ENCODE measurements at regions not wholly inside any gene's neighbourhood (a gene's known extent, or its start where the extent isn't known, plus 50 kb on each side); places are given as distances from the start of the nearest gene placed in this dataset.

GRCh38 chr10:46234431-46235060 is 52.3 kb upstream of the ANTXRL start:
- peaks cover 0 to 12% (median 2%) of the 10 kb centered on the region in 3 donors for H3K9me3 Mint-ChIP-seq
- no peak overlapping the region for H3K4me3 Mint-ChIP-seq
- no peak overlapping the region for H3K27ac Mint-ChIP-seq
- H3K27ac ChIP-seq (ENCODE audit: low read length), result no peak overlapping the region
- H3K4me1 Mint-ChIP-seq, result peaks cover 18 to 33% (median 22%) of the 10 kb centered on the region in 3 donors
- H3K27me3 Mint-ChIP-seq, result no peaks in the 10 kb centered on the region
- ChIA-PET POLR2A (no interaction called here), CTCF (no interaction called here)
- H3K36me3 Mint-ChIP-seq, result peaks cover 80% of the 10 kb centered on the region
- no peak overlapping the region for H3K4me3 ChIP-seq (ENCODE audit: control insufficient read depth in 1 of 2, extremely low read depth in 1 of 2, low read length in 1 of 2)
- no peaks in the 10 kb centered on the region for H3K9me3 ChIP-seq
- ATAC-seq (replicated peaks in 1 of 4) (no peak), DNase-seq (peak in 3 of 35 experiments; percentile 2 to 17 (median 4))
- 84% methylated on average over 9 of the region's 10 CpGs for WGBS (ENCODE audit: insufficient coverage)
- H3K36me3 ChIP-seq (ENCODE audit: control insufficient read depth in 2 of 2, extremely low read depth in 1 of 2, insufficient read depth in 1 of 2, low read length in 1 of 2), result peaks cover 2 to 59% of the 10 kb centered on the region in 2 donors
- peaks cover 0 to 9% of the 10 kb centered on the region in 2 experiments for H3K4me1 ChIP-seq (ENCODE audit: control insufficient read depth in 1 of 2, extremely low read depth in 1 of 2, insufficient read depth in 2 of 2, low read length in 2 of 2)
- no peaks in the 10 kb centered on the region for H3K27me3 ChIP-seq (replicated peaks in 1 of 2; ENCODE audit: control insufficient read depth in 2 of 2, extremely low read depth in 1 of 2, insufficient read depth in 2 of 2, low read length in 1 of 2)

DNA sequence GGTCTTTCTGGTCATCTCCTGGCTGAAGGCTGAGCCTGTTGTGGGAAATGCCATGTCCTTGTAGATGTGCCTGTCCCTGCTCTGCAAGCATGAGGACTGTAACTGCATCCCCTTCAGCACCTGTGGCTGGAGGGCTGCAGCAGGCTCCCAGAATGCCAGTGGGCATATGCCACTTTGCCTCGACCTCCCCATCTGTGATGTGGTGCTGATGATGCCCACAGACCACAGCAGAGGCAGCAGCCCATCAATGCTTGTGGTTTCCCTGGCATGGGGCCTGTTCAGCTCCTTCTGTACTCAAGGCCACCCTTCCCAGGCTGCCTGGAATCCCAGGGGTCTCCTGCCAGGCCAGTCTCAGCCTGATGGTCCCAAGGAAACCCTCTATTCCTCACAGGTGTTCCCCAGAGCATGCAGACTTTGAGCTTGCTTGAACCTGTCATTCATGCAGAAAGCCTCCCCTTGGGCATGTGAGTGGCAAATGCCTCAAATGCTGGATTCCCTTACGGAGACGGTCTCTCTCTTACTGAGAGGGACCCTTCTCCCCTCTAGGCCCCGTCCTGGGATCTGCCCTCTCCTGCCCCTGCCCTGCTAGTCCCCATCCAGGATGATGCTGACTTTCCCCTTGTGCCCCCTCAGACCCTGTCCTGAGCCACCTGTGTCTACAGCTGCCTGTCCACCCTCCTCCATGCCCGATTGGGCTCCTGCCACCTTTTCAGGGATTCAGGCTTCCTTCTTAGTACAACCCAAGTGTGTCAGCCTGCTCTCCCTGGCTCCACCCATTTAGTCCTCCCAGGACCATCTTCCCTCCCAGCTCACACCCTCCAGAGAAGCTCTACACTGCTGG is 50.9 kb upstream of the ANTXRL start:
- peaks cover 77% of the 10 kb centered on the region for H3K36me3 Mint-ChIP-seq

GRCh38 chr10:46236546-46236887 is 50.3 kb upstream of the ANTXRL start:
- Mint-ChIP-seq H3K4me1 (peaks cover 29 to 50% (median 32%) of the 10 kb centered on the region in 3 donors), H3K36me3 (peaks cover 78% of the 10 kb centered on the region), H3K4me3 (no peak overlapping the region), H3K27me3 (no peaks in the 10 kb centered on the region), H3K9me3 (peaks cover 0 to under 1% (median 0%) of the 10 kb centered on the region in 3 donors), H3K27ac (peak overlapping the region; percentile 34 to 37)
- H3K9me3 ChIP-seq, result no peaks in the 10 kb centered on the region
- H3K4me3 ChIP-seq (ENCODE audit: control insufficient read depth in 1 of 2, extremely low read depth in 1 of 2, low read length in 1 of 2), result no peak overlapping the region
- ChIA-PET POLR2A (no interaction called here), CTCF (interaction anchor here in 1 of 2 donors (0.5 kb wide), 1 partner anchor 362 kb away, joined by 3 read pairs; no protein-coding TSS in a partner anchor)
- H3K27ac ChIP-seq (ENCODE audit: low read length), result no peak overlapping the region
- 96% methylated on average over 2 of the region's 2 CpGs for WGBS (ENCODE audit: insufficient coverage)
- DNase-seq (peak in 2 of 35 experiments; percentile 3 to 23), ATAC-seq (replicated peaks in 1 of 4) (no peak)
- H3K4me1 ChIP-seq (ENCODE audit: control insufficient read depth in 1 of 2, extremely low read depth in 1 of 2, insufficient read depth in 2 of 2, low read length in 2 of 2), result peaks cover 0 to 24% of the 10 kb centered on the region in 2 experiments
- peaks cover 5 to 64% of the 10 kb centered on the region in 2 donors for H3K36me3 ChIP-seq (ENCODE audit: control insufficient read depth in 2 of 2, extremely low read depth in 1 of 2, insufficient read depth in 1 of 2, low read length in 1 of 2)
- no peaks in the 10 kb centered on the region for H3K27me3 ChIP-seq (replicated peaks in 1 of 2; ENCODE audit: control insufficient read depth in 2 of 2, extremely low read depth in 1 of 2, insufficient read depth in 2 of 2, low read length in 1 of 2)

More for the DNA sequence above, 50.9 kb upstream of the ANTXRL start:
- Histone ChIP-seq H3K27ac (ENCODE audit: low read length) (no peak overlapping the region), H3K36me3 (ENCODE audit: control insufficient read depth in 2 of 2, extremely low read depth in 1 of 2, insufficient read depth in 1 of 2, low read length in 1 of 2) (peaks cover 5 to 64% of the 10 kb centered on the region in 2 donors), H3K27me3 (replicated peaks in 1 of 2; ENCODE audit: control insufficient read depth in 2 of 2, extremely low read depth in 1 of 2, insufficient read depth in 2 of 2, low read length in 1 of 2) (no peaks in the 10 kb centered on the region), H3K4me1 (ENCODE audit: control insufficient read depth in 1 of 2, extremely low read depth in 1 of 2, insufficient read depth in 2 of 2, low read length in 2 of 2) (peaks cover 0 to 20% of the 10 kb centered on the region in 2 experiments), H3K9me3 (no peaks in the 10 kb centered on the region), H3K4me3 (ENCODE audit: control insufficient read depth in 1 of 2, extremely low read depth in 1 of 2, low read length in 1 of 2) (no peak overlapping the region)
- ATAC-seq (replicated peaks in 1 of 4) (no peak), DNase-seq (peak in 3 of 35 experiments; percentile 2 to 15 (median 5))
- Mint-ChIP-seq H3K4me3 (no peak overlapping the region), H3K27me3 (no peaks in the 10 kb centered on the region), H3K9me3 (peaks cover 0 to 5% (median 0%) of the 10 kb centered on the region in 3 donors), H3K27ac (peak overlapping the region in 1 of 2 donors; percentile 34), H3K4me1 (peaks cover 24 to 44% (median 29%) of the 10 kb centered on the region in 3 donors)
- POLR2A ChIA-PET, result no interaction called here
- CTCF ChIA-PET, result interaction anchor here in 1 of 2 donors (0.5 kb wide), 1 partner anchor 363 kb away, joined by 3 read pairs; no protein-coding TSS in a partner anchor
- 72% methylated on average over 5 of the region's 5 CpGs for WGBS (ENCODE audit: insufficient coverage)

GRCh38 chr10:46236941-46237681 is 49.7 kb upstream of the ANTXRL start:
- H3K4me1 ChIP-seq (ENCODE audit: control insufficient read depth in 1 of 2, extremely low read depth in 1 of 2, insufficient read depth in 2 of 2, low read length in 2 of 2), result peaks cover 0 to 24% of the 10 kb centered on the region in 2 experiments
- no peaks in the 10 kb centered on the region for H3K27me3 Mint-ChIP-seq
- no peak overlapping the region for H3K4me3 ChIP-seq (ENCODE audit: control insufficient read depth in 1 of 2, extremely low read depth in 1 of 2, low read length in 1 of 2)
- 89% methylated on average over 5 of the region's 5 CpGs for WGBS (ENCODE audit: insufficient coverage)
- H3K27ac Mint-ChIP-seq, result peak overlapping the region; percentile 37 to 71
- H3K27me3 ChIP-seq (replicated peaks in 1 of 2; ENCODE audit: control insufficient read depth in 2 of 2, extremely low read depth in 1 of 2, insufficient read depth in 2 of 2, low read length in 1 of 2), result no peaks in the 10 kb centered on the region
- H3K9me3 ChIP-seq, result no peaks in the 10 kb centered on the region
- no peak overlapping the region for H3K27ac ChIP-seq (ENCODE audit: low read length)
- ChIA-PET CTCF (no interaction called here), POLR2A (no interaction called here)
- peaks cover 79% of the 10 kb centered on the region for H3K36me3 Mint-ChIP-seq
- peak in 2 of 35 experiments; percentile 4 to 16 for DNase-seq
- H3K4me3 Mint-ChIP-seq, result no peak overlapping the region
- H3K36me3 ChIP-seq (ENCODE audit: control insufficient read depth in 2 of 2, extremely low read depth in 1 of 2, insufficient read depth in 1 of 2, low read length in 1 of 2), result peaks cover 5 to 64% of the 10 kb centered on the region in 2 donors
- H3K9me3 Mint-ChIP-seq, result peaks cover 0 to 5% (median 2%) of the 10 kb centered on the region in 3 donors
- ATAC-seq (replicated peaks in 1 of 4), result no peak
- H3K4me1 Mint-ChIP-seq, result peaks cover 29 to 54% (median 33%) of the 10 kb centered on the region in 3 donors
